Panc1 (cell line): ENCODE measurements at regions not wholly inside any gene's neighbourhood (a gene's known extent, or its start where the extent isn't known, plus 50 kb on each side); places are given as distances from the start of the nearest gene placed in this dataset.

Experiments used
- POLR2AphosphoS5 ChIP-seq: IDR thresholded peaks from 2 replicates; pipeline ENCODE4 v1.6.1; 2012; ENCODE audit warnings: mild to moderate bottlenecking, low read depth, low read length, moderate library complexity
- TF ChIP-seq, protein P1 (sequence below): fragments of 450-650 bp; IDR thresholded peaks from 2 replicates; pipeline ENCODE4 v1.5.1; 2017; ENCODE audit warnings: mild to moderate bottlenecking

DNA sequence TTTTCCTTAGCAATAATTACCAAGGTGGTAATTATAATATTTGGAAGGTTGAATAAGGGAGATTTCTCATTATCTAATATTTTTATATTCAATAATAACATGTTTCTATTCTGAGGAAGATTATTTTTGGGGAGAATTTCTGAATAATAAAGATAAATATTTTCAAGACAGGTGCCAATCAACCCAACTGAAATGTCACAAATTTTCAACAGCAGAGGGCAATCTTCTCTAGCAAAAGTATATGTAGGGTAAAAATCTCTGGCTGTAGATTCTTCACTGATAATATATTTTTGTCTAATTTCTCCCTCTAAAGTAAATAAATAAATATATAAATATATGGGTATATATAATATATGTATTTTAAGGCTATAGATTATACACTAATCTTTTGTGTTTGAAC, 1187.2 kb upstream of the CRIM1 start:
- TF ChIP-seq, protein P1, sequence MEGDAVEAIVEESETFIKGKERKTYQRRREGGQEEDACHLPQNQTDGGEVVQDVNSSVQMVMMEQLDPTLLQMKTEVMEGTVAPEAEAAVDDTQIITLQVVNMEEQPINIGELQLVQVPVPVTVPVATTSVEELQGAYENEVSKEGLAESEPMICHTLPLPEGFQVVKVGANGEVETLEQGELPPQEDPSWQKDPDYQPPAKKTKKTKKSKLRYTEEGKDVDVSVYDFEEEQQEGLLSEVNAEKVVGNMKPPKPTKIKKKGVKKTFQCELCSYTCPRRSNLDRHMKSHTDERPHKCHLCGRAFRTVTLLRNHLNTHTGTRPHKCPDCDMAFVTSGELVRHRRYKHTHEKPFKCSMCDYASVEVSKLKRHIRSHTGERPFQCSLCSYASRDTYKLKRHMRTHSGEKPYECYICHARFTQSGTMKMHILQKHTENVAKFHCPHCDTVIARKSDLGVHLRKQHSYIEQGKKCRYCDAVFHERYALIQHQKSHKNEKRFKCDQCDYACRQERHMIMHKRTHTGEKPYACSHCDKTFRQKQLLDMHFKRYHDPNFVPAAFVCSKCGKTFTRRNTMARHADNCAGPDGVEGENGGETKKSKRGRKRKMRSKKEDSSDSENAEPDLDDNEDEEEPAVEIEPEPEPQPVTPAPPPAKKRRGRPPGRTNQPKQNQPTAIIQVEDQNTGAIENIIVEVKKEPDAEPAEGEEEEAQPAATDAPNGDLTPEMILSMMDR: no peak
- TF ChIP-seq POLR2AphosphoS5: no peak
